ENCODE measurements at regions not wholly inside any gene's neighbourhood (a gene's known extent, or its start where the extent isn't known, plus 50 kb on each side); places are given as distances from the start of the nearest gene placed in this dataset.
A peak's percentile ranks its signal among the peaks of the same experiment; 100 is the strongest.

DNA sequence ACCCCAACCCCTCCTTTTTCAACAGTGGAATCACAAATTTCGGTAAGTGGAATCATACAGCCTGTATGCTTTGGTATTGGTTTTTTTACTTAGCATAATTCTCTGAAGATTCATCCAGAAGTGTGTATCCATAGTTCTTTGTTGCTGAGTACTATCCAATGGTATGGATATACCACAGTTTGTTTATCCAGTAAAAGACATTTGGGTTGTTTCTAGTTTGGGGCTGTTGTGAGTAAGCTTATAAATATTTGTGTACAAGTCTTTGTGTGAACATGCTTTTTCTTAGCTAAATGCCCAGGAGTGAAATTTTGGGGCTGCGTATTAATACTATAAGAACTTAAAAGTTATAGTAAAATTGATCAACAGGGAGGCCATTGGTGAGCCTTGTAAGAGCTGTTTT lies 57.5 kb upstream of the GC start:
- Histone ChIP-seq H3K4me1 (ENCODE audit: insufficient read depth, low read length) (no peaks in the 10 kb centered on the region), H3K36me3 (ENCODE audit: insufficient read depth, low read length) (no peaks in the 10 kb centered on the region), H3K27me3 (ENCODE audit: insufficient read depth, low read length, poor library complexity, severe bottlenecking) (no peaks in the 10 kb centered on the region), H3K4me3 (ENCODE audit: low read length) (no peak overlapping the region), H3K9me3 (ENCODE audit: low read length) (no peaks in the 10 kb centered on the region), H3K27ac (ENCODE audit: low read depth, low read length) (no peak overlapping the region)
- POLR2A ChIA-PET: no interaction called here
- CTCF ChIA-PET: no interaction called here
- no peak for DNase-seq
- Mint-ChIP-seq H3K4me3 (no peak overlapping the region), H3K27me3 (no peaks in the 10 kb centered on the region), H3K36me3 (no peaks in the 10 kb centered on the region), H3K4me1 (no peaks in the 10 kb centered on the region), H3K9me3 (peaks cover 0 to 7% (median 0%) of the 10 kb centered on the region in 5 donors), H3K27ac (no peak overlapping the region)

DNA sequence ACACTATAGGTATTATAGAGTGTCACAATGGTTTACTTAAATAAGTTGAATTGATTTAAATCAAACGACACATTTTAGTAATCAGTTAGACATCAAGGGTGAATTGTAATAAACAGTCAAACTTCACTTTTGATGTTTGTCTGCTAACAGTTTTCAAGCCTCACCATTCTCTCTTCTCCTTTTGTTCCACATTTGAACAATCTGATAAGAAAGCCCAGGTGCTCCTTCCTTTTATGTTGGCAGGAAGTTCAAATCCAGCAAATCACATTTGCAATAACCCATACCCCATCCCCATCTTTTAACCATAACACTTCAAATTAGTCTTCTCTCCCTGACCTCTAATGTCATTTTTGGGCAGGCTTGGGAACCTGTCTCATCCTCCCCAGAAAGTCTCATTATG lies 63.4 kb upstream of the GC start:
- H3K36me3 ChIP-seq (ENCODE audit: insufficient read depth, low read length): no peaks in the 10 kb centered on the region
- CTCF ChIA-PET: no interaction called here
- Mint-ChIP-seq H3K27me3 (no peaks in the 10 kb centered on the region), H3K4me1 (no peaks in the 10 kb centered on the region), H3K36me3 (no peaks in the 10 kb centered on the region), H3K4me3 (no peak overlapping the region), H3K9me3 (peaks cover 0 to 4% (median 0%) of the 10 kb centered on the region in 5 donors), H3K27ac (no peak overlapping the region)
- H3K27me3 ChIP-seq (ENCODE audit: insufficient read depth, low read length, poor library complexity, severe bottlenecking): no peaks in the 10 kb centered on the region
- H3K27ac ChIP-seq (ENCODE audit: low read depth, low read length): no peak overlapping the region
- POLR2A ChIA-PET: no interaction called here
- no peak overlapping the region for H3K4me3 ChIP-seq (ENCODE audit: low read length)
- no peaks in the 10 kb centered on the region for H3K9me3 ChIP-seq (ENCODE audit: low read length)
- no peaks in the 10 kb centered on the region for H3K4me1 ChIP-seq (ENCODE audit: insufficient read depth, low read length)
- no peak for DNase-seq

DNA sequence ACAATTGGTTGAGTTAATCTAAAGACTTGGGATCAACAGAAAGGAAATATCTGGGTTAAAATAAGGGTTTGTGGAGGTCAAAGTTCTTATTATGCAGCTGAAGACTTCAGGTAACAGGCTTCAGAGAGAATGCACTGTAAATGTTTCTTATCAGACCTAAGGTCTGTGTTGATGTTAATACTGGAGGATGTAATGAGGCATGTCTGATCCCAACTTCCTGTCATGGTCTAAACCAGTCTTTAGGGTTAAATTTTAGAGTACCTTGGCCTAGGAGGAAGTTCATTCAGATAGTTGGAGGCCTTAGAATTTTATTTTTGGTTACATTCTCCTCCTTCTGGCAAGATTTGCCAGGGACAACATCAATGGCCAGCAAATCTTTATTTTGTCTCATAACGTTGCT lies 72.1 kb upstream of the GC start:
- POLR2A ChIA-PET: no interaction called here
- Mint-ChIP-seq H3K4me1 (no peaks in the 10 kb centered on the region), H3K36me3 (no peaks in the 10 kb centered on the region), H3K9me3 (peaks cover 0 to 9% (median 4%) of the 10 kb centered on the region in 5 donors), H3K4me3 (no peak overlapping the region), H3K27ac (no peak overlapping the region), H3K27me3 (no peaks in the 10 kb centered on the region)
- H3K4me3 ChIP-seq (ENCODE audit: low read length): no peak overlapping the region
- CTCF ChIA-PET: no interaction called here
- no peaks in the 10 kb centered on the region for H3K27me3 ChIP-seq (ENCODE audit: insufficient read depth, low read length, poor library complexity, severe bottlenecking)
- no peaks in the 10 kb centered on the region for H3K36me3 ChIP-seq (ENCODE audit: insufficient read depth, low read length)
- DNase-seq: no peak
- no peaks in the 10 kb centered on the region for H3K4me1 ChIP-seq (ENCODE audit: insufficient read depth, low read length)
- H3K27ac ChIP-seq (ENCODE audit: low read depth, low read length): no peak overlapping the region
- no peaks in the 10 kb centered on the region for H3K9me3 ChIP-seq (ENCODE audit: low read length)

DNA sequence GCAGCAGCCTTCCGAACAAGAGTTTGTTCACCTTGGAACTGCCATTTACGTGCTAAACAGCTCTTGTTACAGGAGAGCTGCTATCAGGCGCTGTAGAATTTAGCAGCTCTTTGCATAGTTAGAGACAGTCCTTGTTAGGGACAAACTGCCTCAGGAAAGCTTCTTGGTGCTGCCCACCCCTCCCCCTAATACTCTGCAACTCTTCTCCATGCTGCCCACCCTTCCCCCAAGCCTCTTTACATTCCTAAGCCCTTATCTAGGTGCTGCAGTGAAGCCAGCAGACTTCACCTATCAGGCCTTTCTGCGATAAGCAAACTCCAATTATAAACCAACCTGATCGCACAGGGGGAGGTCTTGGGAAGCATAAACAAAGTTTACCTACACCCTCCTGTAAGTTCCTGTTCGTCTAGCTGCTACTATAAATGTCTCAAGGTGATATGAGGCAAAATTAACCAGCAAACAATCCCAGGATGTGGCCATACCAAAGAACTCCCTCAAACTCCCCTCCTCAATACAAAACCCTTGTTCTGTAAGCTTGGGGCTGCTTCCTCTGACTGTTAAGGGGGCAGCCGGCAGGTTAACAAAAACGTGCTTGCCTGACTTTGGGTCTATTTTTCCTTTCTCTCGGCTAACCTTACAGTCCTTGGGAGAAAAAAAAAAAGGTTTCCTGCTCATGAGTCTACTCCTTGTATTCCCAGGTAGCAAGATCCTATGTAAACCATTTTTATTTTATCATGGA lies 74.0 kb upstream of the GC start:
- DNase-seq: no peak
- Mint-ChIP-seq H3K27me3 (no peaks in the 10 kb centered on the region), H3K27ac (no peak overlapping the region), H3K4me3 (no peak overlapping the region), H3K4me1 (no peaks in the 10 kb centered on the region), H3K36me3 (no peaks in the 10 kb centered on the region), H3K9me3 (peaks cover 0 to 16% (median 6%) of the 10 kb centered on the region in 5 donors)
- POLR2A ChIA-PET: no interaction called here
- peak overlapping the region; percentile 43 for H3K27ac ChIP-seq (ENCODE audit: low read depth, low read length)
- no peak overlapping the region for H3K4me3 ChIP-seq (ENCODE audit: low read length)
- CTCF ChIA-PET: no interaction called here
- H3K27me3 ChIP-seq (ENCODE audit: insufficient read depth, low read length, poor library complexity, severe bottlenecking): no peaks in the 10 kb centered on the region
- no peaks in the 10 kb centered on the region for H3K9me3 ChIP-seq (ENCODE audit: low read length)
- no peaks in the 10 kb centered on the region for H3K4me1 ChIP-seq (ENCODE audit: insufficient read depth, low read length)
- no peaks in the 10 kb centered on the region for H3K36me3 ChIP-seq (ENCODE audit: insufficient read depth, low read length)

- ChIA-PET CTCF (no interaction called here), POLR2A (no interaction called here)
- Mint-ChIP-seq H3K9me3 (peaks cover 6 to 30% (median 14%) of the 10 kb centered on the region in 5 donors), H3K4me3 (no peak overlapping the region), H3K27ac (no peak overlapping the region), H3K27me3 (no peaks in the 10 kb centered on the region), H3K36me3 (no peaks in the 10 kb centered on the region), H3K4me1 (no peaks in the 10 kb centered on the region)
- H3K4me3 ChIP-seq (ENCODE audit: low read length): no peak overlapping the region
- no peaks in the 10 kb centered on the region for H3K36me3 ChIP-seq (ENCODE audit: insufficient read depth, low read length)
- no peak for DNase-seq
- no peak overlapping the region for H3K27ac ChIP-seq (ENCODE audit: low read depth, low read length)
- H3K4me1 ChIP-seq (ENCODE audit: insufficient read depth, low read length): no peaks in the 10 kb centered on the region
- no peaks in the 10 kb centered on the region for H3K27me3 ChIP-seq (ENCODE audit: insufficient read depth, low read length, poor library complexity, severe bottlenecking)
- H3K9me3 ChIP-seq (ENCODE audit: low read length): no peaks in the 10 kb centered on the region
Measured at GRCh38 chr4:71860643-71861042, 76.8 kb upstream of the GC start.

DNA sequence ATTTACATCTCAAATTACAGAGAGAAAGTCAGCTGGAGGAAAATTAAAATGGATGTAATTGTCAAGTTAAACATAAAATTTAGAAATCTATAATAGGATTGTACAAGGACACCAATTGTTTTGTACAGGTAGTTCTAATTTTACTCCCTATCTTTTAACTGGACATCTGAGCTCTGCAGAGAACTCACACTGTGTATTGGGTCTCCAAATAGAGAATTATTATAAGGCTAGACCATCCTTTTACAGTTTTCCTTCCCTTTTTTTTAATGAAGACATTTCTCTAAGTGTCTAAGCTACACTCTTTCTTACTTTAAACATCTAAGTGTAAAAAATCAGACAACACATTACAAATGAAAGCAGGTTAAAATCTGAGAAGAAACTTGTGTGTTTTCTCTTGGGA lies 78.4 kb upstream of the GC start:
- Histone ChIP-seq H3K27me3 (ENCODE audit: insufficient read depth, low read length, poor library complexity, severe bottlenecking) (no peaks in the 10 kb centered on the region), H3K4me3 (ENCODE audit: low read length) (no peak overlapping the region), H3K9me3 (ENCODE audit: low read length) (no peaks in the 10 kb centered on the region), H3K36me3 (ENCODE audit: insufficient read depth, low read length) (no peaks in the 10 kb centered on the region), H3K27ac (ENCODE audit: low read depth, low read length) (no peak overlapping the region), H3K4me1 (ENCODE audit: insufficient read depth, low read length) (no peaks in the 10 kb centered on the region)
- ChIA-PET CTCF (no interaction called here), POLR2A (no interaction called here)
- peaks cover 6 to 30% (median 14%) of the 10 kb centered on the region in 5 donors for H3K9me3 Mint-ChIP-seq
- H3K4me3 Mint-ChIP-seq: no peak overlapping the region
- H3K27me3 Mint-ChIP-seq: no peaks in the 10 kb centered on the region
- DNase-seq: no peak
- H3K27ac Mint-ChIP-seq: no peak overlapping the region
- H3K4me1 Mint-ChIP-seq: no peaks in the 10 kb centered on the region
- H3K36me3 Mint-ChIP-seq: no peaks in the 10 kb centered on the region

DNA sequence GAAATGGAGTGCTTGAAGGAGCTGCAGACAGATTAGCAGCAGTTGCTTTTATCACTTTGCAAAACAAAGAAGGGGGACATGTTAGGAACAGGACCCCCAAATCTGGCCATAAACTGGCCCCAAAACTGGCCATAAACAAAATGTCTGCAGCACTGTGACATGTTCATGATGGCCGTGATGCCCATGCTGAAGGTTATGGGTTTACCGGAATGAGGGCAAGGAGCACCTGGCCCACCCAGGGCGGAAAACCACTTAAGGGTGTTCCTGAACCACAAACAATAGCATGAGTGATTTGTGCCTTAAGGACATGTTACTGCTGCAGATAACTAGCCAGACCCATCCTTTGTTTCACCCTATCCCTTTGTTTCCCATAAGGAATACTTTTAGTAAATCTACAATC lies 79.6 kb upstream of the GC start:
- POLR2A ChIA-PET: no interaction called here
- CTCF ChIA-PET: no interaction called here
- Histone ChIP-seq H3K9me3 (ENCODE audit: low read length) (no peaks in the 10 kb centered on the region), H3K27ac (ENCODE audit: low read depth, low read length) (no peak overlapping the region), H3K36me3 (ENCODE audit: insufficient read depth, low read length) (no peaks in the 10 kb centered on the region), H3K4me3 (ENCODE audit: low read length) (no peak overlapping the region), H3K4me1 (ENCODE audit: insufficient read depth, low read length) (no peaks in the 10 kb centered on the region), H3K27me3 (ENCODE audit: insufficient read depth, low read length, poor library complexity, severe bottlenecking) (no peaks in the 10 kb centered on the region)
- H3K27ac Mint-ChIP-seq: no peak overlapping the region
- no peaks in the 10 kb centered on the region for H3K4me1 Mint-ChIP-seq
- peaks cover 6 to 33% (median 14%) of the 10 kb centered on the region in 5 donors for H3K9me3 Mint-ChIP-seq
- no peak overlapping the region for H3K4me3 Mint-ChIP-seq
- no peaks in the 10 kb centered on the region for H3K27me3 Mint-ChIP-seq
- H3K36me3 Mint-ChIP-seq: no peaks in the 10 kb centered on the region
- DNase-seq: no peak

DNA sequence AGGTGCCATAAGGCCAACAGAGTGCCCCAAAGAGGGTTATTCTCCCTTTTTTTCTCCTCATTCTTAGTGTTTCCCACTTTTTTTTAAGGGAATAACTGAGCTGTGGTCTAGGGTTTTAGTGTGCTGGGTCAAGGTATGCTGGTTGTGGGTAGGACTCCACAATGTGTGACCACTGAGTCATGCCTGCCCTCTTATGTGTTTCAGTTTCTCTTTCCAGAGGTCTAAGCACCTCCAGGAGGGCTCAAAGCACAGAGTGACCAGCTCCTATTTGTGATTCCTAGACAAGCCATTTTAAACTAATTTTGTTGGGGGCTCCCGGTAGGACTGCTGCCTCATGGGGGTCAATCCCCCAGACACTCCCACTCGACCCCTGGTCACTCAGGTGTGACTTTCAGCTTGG lies 80.5 kb upstream of the GC start:
- H3K36me3 Mint-ChIP-seq: no peaks in the 10 kb centered on the region

More for the DNA sequence above, 80.5 kb upstream of the GC start:
- Mint-ChIP-seq H3K27me3 (no peaks in the 10 kb centered on the region), H3K27ac (no peak overlapping the region), H3K4me3 (peak overlapping the region in 1 of 7 donors; percentile 27), H3K4me1 (no peaks in the 10 kb centered on the region), H3K9me3 (peaks cover 6 to 28% (median 14%) of the 10 kb centered on the region in 5 donors)
- Histone ChIP-seq H3K4me3 (ENCODE audit: low read length) (no peak overlapping the region), H3K27me3 (ENCODE audit: insufficient read depth, low read length, poor library complexity, severe bottlenecking) (no peaks in the 10 kb centered on the region), H3K27ac (ENCODE audit: low read depth, low read length) (no peak overlapping the region), H3K36me3 (ENCODE audit: insufficient read depth, low read length) (no peaks in the 10 kb centered on the region), H3K9me3 (ENCODE audit: low read length) (no peaks in the 10 kb centered on the region), H3K4me1 (ENCODE audit: insufficient read depth, low read length) (no peaks in the 10 kb centered on the region)
- POLR2A ChIA-PET: no interaction called here
- CTCF ChIA-PET: no interaction called here
- DNase-seq: no peak

Data from CD8-positive, alpha-beta memory T cell (primary cell).